ENCODE measurements at regions not wholly inside any gene's neighbourhood (a gene's known extent, or its start where the extent isn't known, plus 50 kb on each side); places are given as distances from the start of the nearest gene placed in this dataset.

DNA sequence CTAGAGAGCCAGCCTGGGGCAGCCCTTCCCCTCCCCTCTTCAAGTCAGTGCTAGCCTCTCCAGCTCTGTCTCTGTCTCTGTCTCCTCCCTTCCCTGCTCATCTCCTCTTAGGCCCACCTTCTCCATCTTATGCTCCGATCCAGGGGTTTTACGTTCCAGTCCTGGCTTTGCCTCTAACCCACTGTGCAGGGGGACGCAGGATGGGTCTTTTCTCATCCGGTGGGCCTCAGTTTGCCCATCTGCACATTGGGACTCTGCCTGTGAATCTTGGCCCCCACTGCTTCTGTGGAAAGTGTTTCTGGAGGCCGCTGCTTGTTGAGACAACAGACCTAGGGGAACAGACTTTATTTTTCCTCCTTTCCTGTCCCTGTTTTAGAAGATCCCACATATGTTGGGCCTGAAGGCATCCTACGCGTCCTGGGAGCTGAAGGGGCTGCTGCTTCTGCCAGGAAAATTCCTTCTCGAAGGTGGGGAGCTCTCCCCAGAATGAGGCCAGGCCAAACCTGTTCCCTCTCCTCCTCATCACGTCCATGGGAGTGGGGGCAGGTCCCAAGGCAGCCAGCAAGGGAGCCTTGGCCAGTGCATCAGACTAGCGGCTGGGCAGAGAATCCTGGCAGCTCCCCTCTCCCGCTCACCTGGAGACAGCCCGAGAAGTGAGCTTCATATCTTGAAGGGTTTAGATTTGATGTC, 99.5 kb upstream of the CSF3R start:
- no peak for DNase-seq (ENCODE audit: low spot score)
- H3K27ac ChIP-seq: no peak overlapping the region
- no peaks in the 10 kb centered on the region for H3K36me3 ChIP-seq
- no peaks in the 10 kb centered on the region for H3K9me3 ChIP-seq
- H3K4me1 ChIP-seq (ENCODE audit: control insufficient read depth in 1 of 2, low read depth in 2 of 2): no peaks in the 10 kb centered on the region
- TF ChIP-seq, protein P1, sequence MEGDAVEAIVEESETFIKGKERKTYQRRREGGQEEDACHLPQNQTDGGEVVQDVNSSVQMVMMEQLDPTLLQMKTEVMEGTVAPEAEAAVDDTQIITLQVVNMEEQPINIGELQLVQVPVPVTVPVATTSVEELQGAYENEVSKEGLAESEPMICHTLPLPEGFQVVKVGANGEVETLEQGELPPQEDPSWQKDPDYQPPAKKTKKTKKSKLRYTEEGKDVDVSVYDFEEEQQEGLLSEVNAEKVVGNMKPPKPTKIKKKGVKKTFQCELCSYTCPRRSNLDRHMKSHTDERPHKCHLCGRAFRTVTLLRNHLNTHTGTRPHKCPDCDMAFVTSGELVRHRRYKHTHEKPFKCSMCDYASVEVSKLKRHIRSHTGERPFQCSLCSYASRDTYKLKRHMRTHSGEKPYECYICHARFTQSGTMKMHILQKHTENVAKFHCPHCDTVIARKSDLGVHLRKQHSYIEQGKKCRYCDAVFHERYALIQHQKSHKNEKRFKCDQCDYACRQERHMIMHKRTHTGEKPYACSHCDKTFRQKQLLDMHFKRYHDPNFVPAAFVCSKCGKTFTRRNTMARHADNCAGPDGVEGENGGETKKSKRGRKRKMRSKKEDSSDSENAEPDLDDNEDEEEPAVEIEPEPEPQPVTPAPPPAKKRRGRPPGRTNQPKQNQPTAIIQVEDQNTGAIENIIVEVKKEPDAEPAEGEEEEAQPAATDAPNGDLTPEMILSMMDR (IDR thresholded peaks at IDR 0.05): no peak
- H3K4me3 ChIP-seq: no peak overlapping the region
- no peak for ATAC-seq (ENCODE audit: insufficient number of reproducible peaks, low FRiP score, low read depth)
- no peaks in the 10 kb centered on the region for H3K27me3 ChIP-seq (replicated peaks; ENCODE audit: insufficient read depth)

DNA sequence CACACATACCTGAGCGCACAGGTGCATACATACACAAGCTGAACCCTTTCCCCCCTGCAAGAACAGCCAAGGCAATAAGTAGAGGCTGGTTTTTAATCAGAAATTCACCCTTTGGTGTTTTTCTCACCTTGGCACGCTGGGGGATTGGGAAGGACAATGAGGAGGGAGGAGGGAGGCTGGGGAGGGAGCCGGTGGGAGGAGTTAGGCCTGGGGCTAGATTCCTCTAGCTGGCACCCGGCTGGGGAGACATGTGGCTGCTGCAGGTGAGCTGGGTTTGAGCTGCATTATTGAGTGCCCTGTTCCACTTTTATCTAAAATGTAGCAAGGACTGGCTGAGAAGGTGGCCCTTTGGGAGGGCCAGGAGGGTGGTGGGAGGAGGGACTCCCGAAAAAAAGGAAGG, 97.8 kb upstream of the CSF3R start:
- Histone ChIP-seq H3K9me3 (no peaks in the 10 kb centered on the region), H3K4me1 (ENCODE audit: control insufficient read depth in 1 of 2, low read depth in 2 of 2) (no peaks in the 10 kb centered on the region), H3K36me3 (no peaks in the 10 kb centered on the region), H3K27me3 (replicated peaks; ENCODE audit: insufficient read depth) (no peaks in the 10 kb centered on the region), H3K4me3 (no peak overlapping the region), H3K27ac (no peak overlapping the region)
- TF ChIP-seq, protein P1 (IDR thresholded peaks at IDR 0.05): no peak
- DNase-seq (ENCODE audit: low spot score): no peak
- ATAC-seq (ENCODE audit: insufficient number of reproducible peaks, low FRiP score, low read depth): no peak

DNA sequence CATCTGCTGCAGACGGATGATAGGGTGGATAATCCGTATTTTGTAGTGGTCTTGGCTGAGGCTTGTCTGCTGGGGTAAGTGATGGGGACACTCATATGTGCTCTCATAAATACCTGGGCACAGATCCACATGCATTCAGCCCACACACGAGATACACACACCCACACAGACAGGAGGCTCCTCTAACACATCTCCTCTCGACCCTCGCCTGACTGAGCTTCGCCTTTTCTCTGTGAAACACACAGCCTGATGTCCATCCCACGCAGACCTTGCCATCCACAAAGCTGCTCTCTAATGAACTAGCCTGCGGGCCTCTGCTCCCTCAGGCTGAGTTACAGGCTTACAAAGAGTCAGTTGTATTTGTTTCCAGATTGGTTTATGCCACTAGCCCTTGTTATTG, 96.3 kb upstream of the CSF3R start:
- DNase-seq (ENCODE audit: low spot score): no peak

DNA sequence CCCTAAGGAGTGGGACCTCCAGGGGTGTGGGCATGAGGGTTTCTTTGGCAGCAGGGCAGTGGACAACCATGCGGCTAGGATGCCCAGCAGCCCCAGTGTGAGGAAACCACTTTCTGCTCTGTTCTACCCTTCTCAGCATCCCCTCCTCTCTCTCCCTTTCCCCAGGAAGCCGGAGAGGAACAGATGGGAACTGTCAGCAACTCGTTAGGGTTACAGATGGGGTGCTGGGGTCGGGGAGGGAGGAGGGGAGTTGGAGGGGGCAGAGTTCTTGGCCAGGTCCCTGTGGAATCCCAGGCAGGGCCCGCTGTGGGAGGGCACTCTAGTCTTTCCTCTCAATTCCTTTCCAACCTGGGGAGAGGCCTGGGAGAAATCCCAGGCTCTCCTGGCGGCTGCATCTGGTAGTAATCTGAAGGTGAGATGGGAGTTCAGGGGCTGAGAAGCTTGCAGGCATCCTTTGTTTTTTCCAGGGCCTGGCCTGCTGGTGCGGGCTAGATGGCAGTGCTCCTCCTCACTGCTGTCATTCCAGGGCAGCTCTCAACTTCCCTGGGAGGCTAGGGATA, 93.9 kb upstream of the CSF3R start:
- DNase-seq (ENCODE audit: low spot score) (no peak), ATAC-seq (ENCODE audit: insufficient number of reproducible peaks, low FRiP score, low read depth) (no peak)
- no peak overlapping the region for H3K27ac ChIP-seq
- no peaks in the 10 kb centered on the region for H3K36me3 ChIP-seq
- no peaks in the 10 kb centered on the region for H3K9me3 ChIP-seq
- H3K4me1 ChIP-seq (ENCODE audit: control insufficient read depth in 1 of 2, low read depth in 2 of 2): no peaks in the 10 kb centered on the region
- TF ChIP-seq, protein P1 (IDR thresholded peaks at IDR 0.05): no peak
- H3K4me3 ChIP-seq: no peak overlapping the region
- H3K27me3 ChIP-seq (replicated peaks; ENCODE audit: insufficient read depth): no peaks in the 10 kb centered on the region

More for the DNA sequence above, 96.3 kb upstream of the CSF3R start:
- no peaks in the 10 kb centered on the region for H3K9me3 ChIP-seq
- no peaks in the 10 kb centered on the region for H3K27me3 ChIP-seq (replicated peaks; ENCODE audit: insufficient read depth)
- no peak overlapping the region for H3K27ac ChIP-seq
- no peaks in the 10 kb centered on the region for H3K36me3 ChIP-seq
- H3K4me3 ChIP-seq: no peak overlapping the region
- TF ChIP-seq, protein P1 (IDR thresholded peaks at IDR 0.05): no peak
- ATAC-seq (ENCODE audit: insufficient number of reproducible peaks, low FRiP score, low read depth): no peak
- H3K4me1 ChIP-seq (ENCODE audit: control insufficient read depth in 1 of 2, low read depth in 2 of 2): no peaks in the 10 kb centered on the region

DNA sequence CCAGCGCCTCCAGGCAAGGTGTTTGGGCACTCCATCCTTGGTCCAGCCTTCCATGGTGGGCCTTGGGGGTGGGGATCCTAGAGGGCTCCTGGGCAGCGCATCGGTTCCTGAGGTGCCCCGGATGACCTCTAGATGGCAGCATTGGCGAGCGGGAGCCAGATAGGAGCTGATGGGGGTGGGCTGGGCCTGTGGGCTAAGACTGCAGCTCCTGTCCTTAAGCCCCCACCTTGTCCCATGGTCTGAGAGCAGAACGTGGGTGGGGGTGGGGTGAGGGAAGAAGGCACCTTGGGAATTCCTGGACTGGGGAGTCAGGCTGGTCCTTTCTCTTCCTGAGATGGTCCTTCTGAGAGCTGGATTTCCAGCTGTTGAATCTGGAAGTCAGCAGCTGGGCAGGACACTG, 93.4 kb upstream of the CSF3R start:
- H3K36me3 ChIP-seq: no peaks in the 10 kb centered on the region
- H3K4me3 ChIP-seq: no peak overlapping the region
- no peak overlapping the region for H3K27ac ChIP-seq
- no peaks in the 10 kb centered on the region for H3K4me1 ChIP-seq (ENCODE audit: control insufficient read depth in 1 of 2, low read depth in 2 of 2)
- H3K9me3 ChIP-seq: no peaks in the 10 kb centered on the region
- H3K27me3 ChIP-seq (replicated peaks; ENCODE audit: insufficient read depth): no peaks in the 10 kb centered on the region
- no peak for DNase-seq (ENCODE audit: low spot score)
- no peak for ATAC-seq (ENCODE audit: insufficient number of reproducible peaks, low FRiP score, low read depth)
- TF ChIP-seq, protein P1 (IDR thresholded peaks at IDR 0.05): peak; percentile 57

Measured in thoracic aorta (tissue), 2 donors.